Panc1 (cell line): ENCODE measurements at regions not wholly inside any gene's neighbourhood (a gene's known extent, or its start where the extent isn't known, plus 50 kb on each side); places are given as distances from the start of the nearest gene placed in this dataset.

Source experiments
- ATAC-seq: fragments of 200-7000 bp; cut with Tn5 transposase; 2 replicates; pipeline ENCODE4 v1.9.1; 2020; ENCODE audit warnings: mild to moderate bottlenecking, moderate library complexity
- BruUV-seq: library from RNA; stranded (reverse); fragments of 400-500 nt; replicated peaks from 2 replicates; lab custom pipeline; 2021; lab: Mats Ljungman, UMichigan
- CTCF ChIA-PET: fragments of 300-600 bp; sonication (Branson Sonifier 250); formaldehyde crosslinking; loops from one replicate; lab custom pipeline; 2022; ENCODE audit warnings: antibody characterized with exemption; lab: Charles Lee
- POLR2A ChIA-PET: fragments of 300-600 bp; sonication (Branson Sonifier 250); formaldehyde crosslinking; loops from one replicate; lab custom pipeline; 2022; ENCODE audit warnings: antibody characterized with exemption; lab: Charles Lee
- DNase-seq: peaks from one replicate; pipeline ENCODE4 v3.0.0-alpha.2; 2010; ENCODE audit warnings: low read depth, low spot score
- H3K27ac ChIP-seq: 2 replicates; pipeline ENCODE4 v1.5.1; 2011; ENCODE audit warnings: mild to moderate bottlenecking, low read length, inconsistent platforms
- H3K27me3 ChIP-seq: fragments of 200-500 bp; sonication (Bioruptor generic); 2 replicates; pipeline ENCODE4 v1.6.0; 2014; ENCODE audit warnings: low read length, inconsistent platforms; ENCODE audit not compliant: control insufficient read depth, insufficient read depth
- H3K36me3 ChIP-seq: fragments of 200-500 bp; sonication (Bioruptor generic); 2 replicates; pipeline ENCODE4 v1.5.1; 2014; ENCODE audit warnings: inconsistent platforms, mild to moderate bottlenecking, low read length, moderate library complexity; ENCODE audit not compliant: control insufficient read depth, insufficient read depth
- H3K4me1 ChIP-seq: 2 replicates; pipeline ENCODE4 v1.5.1; 2011; ENCODE audit warnings: inconsistent platforms, mild to moderate bottlenecking, low read length, moderate library complexity; ENCODE audit not compliant: control insufficient read depth, insufficient read depth
- H3K4me3 ChIP-seq, 2 experiments: 2 replicates each; pipeline ENCODE4 v1.5.1; 2011 to 2012; ENCODE audit warnings: low read depth in 2 of 2, low read length in 2 of 2, mild to moderate bottlenecking in 2 of 2, inconsistent platforms in 1 of 2, moderate library complexity in 1 of 2
- H3K9me3 ChIP-seq: fragments of 200-500 bp; sonication (Bioruptor generic); 2 replicates; pipeline ENCODE4 v1.5.1; 2014; ENCODE audit warnings: low read depth, mild to moderate bottlenecking, inconsistent platforms, low read length, moderate library complexity; ENCODE audit not compliant: control insufficient read depth, insufficient read depth
- POLR2AphosphoS5 ChIP-seq: IDR thresholded peaks from 2 replicates; pipeline ENCODE4 v1.6.1; 2012; ENCODE audit warnings: mild to moderate bottlenecking, low read depth, low read length, moderate library complexity
- REST ChIP-seq, 2 experiments: IDR thresholded peaks; 2 replicates each; pipeline ENCODE4 v1.6.1; 2011 to 2012; ENCODE audit warnings: low read depth in 2 of 2, control low read depth in 1 of 2, low read length in 1 of 2, mild to moderate bottlenecking in 1 of 2, moderate library complexity in 1 of 2; ENCODE audit not compliant: insufficient read depth in 1 of 2
- SIN3A ChIP-seq: IDR thresholded peaks from 2 replicates; pipeline ENCODE4 v1.6.1; 2012; ENCODE audit warnings: low read depth, mild to moderate bottlenecking, low read length, moderate library complexity, borderline replicate concordance; ENCODE audit not compliant: insufficient read depth
- TCF7L2 ChIP-seq: IDR thresholded peaks from 2 replicates; pipeline ENCODE4 v1.6.1; 2011; ENCODE audit warnings: mild to moderate bottlenecking, low read depth, low read length, inconsistent platforms
- in situ Hi-C: cut with HindIII; loops from 2 replicates; pipeline ENCODE4 v1.10.0; 2016; ENCODE audit warnings: low sequenced_read_pairs, low pct_unique_long_range_greater_than_20kb
- intact Hi-C: fragments of 100-400 bp; cut with micrococcal nuclease; formaldehyde crosslinking; loops from one replicate; pipeline ENCODE4 v1.10.0; 2022; ENCODE audit not compliant: unreplicated experiment
- TF ChIP-seq, protein P1 (sequence below): fragments of 450-650 bp; IDR thresholded peaks from 2 replicates; pipeline ENCODE4 v1.5.1; 2017; ENCODE audit warnings: mild to moderate bottlenecking

DNA sequence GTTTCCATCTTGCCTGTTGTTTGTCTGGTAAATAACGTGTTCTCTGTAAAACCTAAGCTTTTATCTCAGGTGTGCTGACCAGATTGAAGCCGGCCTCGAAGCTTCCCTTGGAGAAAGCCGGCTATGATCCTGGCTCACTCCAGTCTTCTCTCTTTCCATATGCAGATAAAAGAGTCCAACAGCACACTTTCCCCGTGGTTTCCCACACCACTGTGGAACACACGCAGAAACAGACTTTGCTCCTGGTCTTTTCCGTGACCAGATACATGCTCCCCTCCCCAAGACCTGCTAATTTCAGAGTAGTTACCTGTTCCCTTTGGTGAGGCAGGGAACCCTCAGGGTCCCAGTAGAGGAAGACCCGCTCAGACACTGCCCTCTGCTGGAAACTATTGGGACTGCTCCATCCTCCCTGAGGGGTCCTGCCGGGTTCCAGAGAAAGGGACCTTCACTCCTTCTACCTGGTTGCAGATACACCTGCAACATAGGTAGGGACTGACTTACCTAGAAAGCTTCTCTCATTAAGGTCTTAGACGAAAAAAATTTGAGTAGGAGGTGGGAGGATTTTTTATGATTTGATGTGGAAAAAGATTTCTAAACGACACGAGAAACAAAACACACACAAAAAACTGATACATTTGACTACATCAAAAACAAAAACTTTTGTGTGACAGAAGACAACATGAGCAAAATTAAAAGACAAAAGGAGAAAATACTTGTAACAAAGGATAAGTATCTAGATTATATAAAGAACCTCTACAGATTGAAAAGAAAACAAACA, 415.4 kb upstream of the CCDC196 start:
- BruUV-seq: no TSS peak
- ATAC-seq (0 out of 2 replicates have a peak, but pooled peaks have one; percentile 58), DNase-seq (peak; percentile 20)
- no peaks in the 10 kb centered on the region for H3K4me1 ChIP-seq
- POLR2A ChIA-PET: no interaction called here
- intact Hi-C loops: no loop called here
- no peaks in the 10 kb centered on the region for H3K36me3 ChIP-seq
- in situ Hi-C loops: no loop called here
- no peak overlapping the region for H3K27ac ChIP-seq
- H3K9me3 ChIP-seq: no peaks in the 10 kb centered on the region
- CTCF ChIA-PET: no interaction called here
- TF ChIP-seq REST (IDR thresholded peaks at IDR 0.05; ENCODE audit: insufficient read depth in 1 of 2, low read depth in 2 of 2, low read length in 1 of 2) (no peak), POLR2AphosphoS5 (no peak), TCF7L2 (no peak), SIN3A (no peak)
- TF ChIP-seq, protein P1, sequence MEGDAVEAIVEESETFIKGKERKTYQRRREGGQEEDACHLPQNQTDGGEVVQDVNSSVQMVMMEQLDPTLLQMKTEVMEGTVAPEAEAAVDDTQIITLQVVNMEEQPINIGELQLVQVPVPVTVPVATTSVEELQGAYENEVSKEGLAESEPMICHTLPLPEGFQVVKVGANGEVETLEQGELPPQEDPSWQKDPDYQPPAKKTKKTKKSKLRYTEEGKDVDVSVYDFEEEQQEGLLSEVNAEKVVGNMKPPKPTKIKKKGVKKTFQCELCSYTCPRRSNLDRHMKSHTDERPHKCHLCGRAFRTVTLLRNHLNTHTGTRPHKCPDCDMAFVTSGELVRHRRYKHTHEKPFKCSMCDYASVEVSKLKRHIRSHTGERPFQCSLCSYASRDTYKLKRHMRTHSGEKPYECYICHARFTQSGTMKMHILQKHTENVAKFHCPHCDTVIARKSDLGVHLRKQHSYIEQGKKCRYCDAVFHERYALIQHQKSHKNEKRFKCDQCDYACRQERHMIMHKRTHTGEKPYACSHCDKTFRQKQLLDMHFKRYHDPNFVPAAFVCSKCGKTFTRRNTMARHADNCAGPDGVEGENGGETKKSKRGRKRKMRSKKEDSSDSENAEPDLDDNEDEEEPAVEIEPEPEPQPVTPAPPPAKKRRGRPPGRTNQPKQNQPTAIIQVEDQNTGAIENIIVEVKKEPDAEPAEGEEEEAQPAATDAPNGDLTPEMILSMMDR: peak; percentile 82
- peaks cover 4% of the 10 kb centered on the region for H3K27me3 ChIP-seq
- H3K4me3 ChIP-seq: no peak overlapping the region

DNA sequence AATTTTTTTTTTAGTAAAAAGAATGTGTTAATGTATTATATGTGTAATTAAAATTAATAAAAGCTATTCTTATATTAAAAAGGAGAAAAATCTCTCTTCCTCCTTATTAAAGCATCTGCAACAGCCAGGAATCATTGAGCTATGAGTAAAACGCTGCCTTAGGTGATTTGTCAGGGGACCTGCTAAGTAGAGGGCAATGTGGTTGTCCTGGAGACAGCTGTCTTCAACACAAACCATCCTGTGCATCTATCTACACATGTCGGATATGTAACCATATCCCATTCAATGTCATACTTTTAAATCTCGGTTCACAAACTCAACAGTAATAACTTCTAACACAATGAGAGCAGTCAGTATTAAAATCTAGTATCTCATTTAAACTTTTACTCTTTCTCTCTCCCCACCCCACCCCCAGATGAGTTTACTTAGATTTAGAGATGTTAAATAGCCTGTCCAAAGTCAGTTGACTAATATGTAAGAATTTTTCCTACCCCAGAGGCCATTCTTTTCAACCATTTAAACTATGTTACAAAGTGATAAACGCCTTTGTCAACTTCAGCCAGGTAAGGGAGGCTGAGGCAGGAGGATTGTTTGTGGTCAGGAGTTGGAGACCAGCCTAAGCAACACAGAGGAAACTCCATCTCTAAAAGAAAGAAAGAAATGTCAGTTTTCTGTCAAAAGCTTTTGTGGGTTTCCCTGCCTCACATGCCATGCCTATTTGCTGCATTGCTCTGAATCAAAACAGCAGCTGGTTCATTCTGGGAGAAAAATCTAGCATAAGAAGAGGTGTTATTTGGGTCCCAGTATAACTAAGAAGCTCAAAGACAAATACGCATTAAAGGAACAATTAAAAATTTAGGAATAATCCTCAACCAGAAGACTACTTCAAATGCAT, 413.7 kb upstream of the CCDC196 start:
- Histone ChIP-seq H3K27ac (no peak overlapping the region), H3K27me3 (peaks cover 4% of the 10 kb centered on the region), H3K4me1 (no peaks in the 10 kb centered on the region), H3K36me3 (no peaks in the 10 kb centered on the region), H3K4me3 (no peak overlapping the region), H3K9me3 (no peaks in the 10 kb centered on the region)
- in situ Hi-C loops (no loop called here), intact Hi-C loops (no loop called here)
- ChIA-PET CTCF (no interaction called here), POLR2A (no interaction called here)
- DNase-seq (no peak), ATAC-seq (no peak)
- no TSS peak for BruUV-seq
- TF ChIP-seq, protein P1: no peak
- TF ChIP-seq POLR2AphosphoS5 (no peak), REST (IDR thresholded peaks at IDR 0.05; ENCODE audit: insufficient read depth in 1 of 2, low read depth in 2 of 2, low read length in 1 of 2) (no peak), TCF7L2 (no peak), SIN3A (no peak)
